Thyroid gland (tissue), 4 donors: ENCODE measurements at regions not wholly inside any gene's neighbourhood (a gene's known extent, or its start where the extent isn't known, plus 50 kb on each side); places are given as distances from the start of the nearest gene placed in this dataset.

Source experiments
- CTCF ChIP-seq, 6 experiments: fragments of 200-600 bp in 3 of 6; fragments of 450-650 bp in 3 of 6; sonication (generic) in 3 of 6; IDR thresholded peaks; one replicate each; pipeline ENCODE4 v1.5.1; 2016 to 2019; ENCODE audit warnings: antibody characterized with exemption in 6 of 6, mild to moderate bottlenecking in 2 of 6, inconsistent platforms in 1 of 6, moderate library complexity in 1 of 6
- POLR2A ChIP-seq, 2 donors: fragments of 450-650 bp; IDR thresholded peaks; one replicate each; pipeline ENCODE4 v1.6.1; 2017; ENCODE audit warnings: antibody characterized with exemption in 2 of 2, mild to moderate bottlenecking in 2 of 2, moderate library complexity in 1 of 2

GRCh38 chr1:209101106-209101505 lies 482.4 kb upstream of the CAMK1G start:
- TF ChIP-seq CTCF (IDR thresholded peaks at IDR 0.05) = no peak
- no peak for TF ChIP-seq POLR2A (IDR thresholded peaks at IDR 0.05)
